ENCODE measurements at regions not wholly inside any gene's neighbourhood (a gene's known extent, or its start where the extent isn't known, plus 50 kb on each side); places are given as distances from the start of the nearest gene placed in this dataset.

DNA sequence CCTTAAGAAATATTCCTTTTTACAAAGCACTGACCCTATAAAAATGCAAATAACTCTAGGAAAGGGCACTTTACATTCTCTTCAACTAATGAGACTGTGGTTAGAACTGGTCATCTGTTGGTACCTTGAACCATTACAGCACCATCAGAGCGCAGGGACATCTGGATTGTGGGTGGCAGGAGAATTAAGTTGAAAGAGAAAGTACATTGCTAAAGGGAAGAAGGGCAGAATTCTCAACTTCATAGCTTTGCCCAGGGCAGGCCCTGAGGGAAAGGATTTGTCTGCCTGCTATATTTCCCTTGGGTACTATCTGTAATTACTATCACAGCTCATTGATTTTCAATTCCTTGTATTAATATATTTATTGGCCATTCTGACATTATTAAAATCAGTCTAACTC, 196.8 kb downstream of the KLF12 start:
- no peak for TF ChIP-seq CTCF (IDR thresholded peaks at IDR 0.05)

DNA sequence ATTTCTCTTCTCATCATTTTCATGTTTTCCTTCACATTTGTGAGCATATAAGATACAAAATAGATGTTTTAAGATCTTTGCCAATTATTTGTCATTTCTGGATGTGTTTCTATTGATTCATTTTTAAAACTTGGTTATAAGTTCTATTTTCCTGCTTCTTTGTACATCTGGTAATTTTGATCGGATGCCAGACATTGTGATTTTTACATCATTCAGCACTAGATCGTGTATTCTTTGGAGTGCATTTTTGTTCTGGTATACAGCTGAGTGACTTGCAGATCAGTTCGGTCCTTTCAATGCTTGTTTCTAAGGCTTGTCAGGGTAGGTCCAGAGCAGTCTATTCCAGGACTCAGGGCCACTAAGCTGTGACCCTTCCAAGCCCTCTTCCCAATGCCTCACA, 198.2 kb downstream of the KLF12 start:
- no peak for TF ChIP-seq CTCF (IDR thresholded peaks at IDR 0.05)

GRCh38 chr13:73934771-73935170, 199.4 kb downstream of the KLF12 start:
- TF ChIP-seq CTCF (IDR thresholded peaks at IDR 0.05) = no peak

- no peak for TF ChIP-seq CTCF (IDR thresholded peaks at IDR 0.05)
Measured at GRCh38 chr13:73934215-73934641, 200.0 kb downstream of the KLF12 start.

- TF ChIP-seq CTCF (IDR thresholded peaks at IDR 0.05) = no peak
Measured at GRCh38 chr13:73933795-73934194, 200.4 kb downstream of the KLF12 start.

DNA sequence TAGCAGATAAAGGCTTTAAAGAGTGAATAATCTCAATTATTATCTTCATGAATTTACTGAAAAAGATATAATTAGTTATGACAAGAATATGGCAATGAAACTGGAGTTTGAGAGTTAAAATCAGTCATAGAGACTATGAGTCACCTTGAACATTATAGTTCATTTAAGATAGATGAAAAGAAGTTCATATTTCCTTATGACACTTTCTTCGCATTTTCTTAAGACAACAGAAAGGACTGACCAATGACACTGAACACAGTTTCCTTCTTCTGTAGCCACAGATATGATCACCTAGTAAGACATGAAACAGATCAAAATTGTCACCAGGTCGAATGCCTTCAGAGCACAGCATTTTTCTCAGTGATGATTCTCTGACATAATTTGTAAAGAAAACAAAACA, 202.1 kb downstream of the KLF12 start:
- TF ChIP-seq CTCF (IDR thresholded peaks at IDR 0.05) = no peak

DNA sequence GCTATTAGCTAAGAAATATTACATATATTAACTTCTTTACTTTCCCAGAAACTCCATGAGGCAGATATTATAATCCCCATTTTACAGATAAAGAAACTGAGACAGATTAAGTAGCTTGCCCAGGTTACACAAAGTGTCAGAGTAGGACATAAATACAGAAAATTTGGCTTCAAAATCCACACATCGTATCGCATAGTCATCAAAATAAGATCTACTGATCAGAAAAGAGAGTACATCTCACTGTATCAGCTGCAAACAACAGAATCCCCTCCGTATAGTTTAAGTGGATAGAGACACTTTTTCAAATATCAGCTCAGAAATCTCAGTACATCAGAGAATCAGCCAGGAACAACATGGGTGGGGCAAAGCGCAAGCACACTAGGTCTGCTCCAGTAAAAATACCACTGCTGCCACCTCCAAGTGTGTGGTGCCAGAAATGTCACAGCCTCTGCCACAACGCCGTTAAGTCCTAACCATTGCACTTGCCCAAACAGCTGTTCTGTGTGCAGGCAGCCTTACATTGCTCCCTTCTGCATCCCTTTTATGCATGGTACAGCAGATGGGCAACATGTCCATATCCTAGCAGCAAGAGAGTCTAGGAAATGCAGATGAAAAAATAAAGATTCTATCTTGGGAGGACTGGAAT, 204.8 kb downstream of the KLF12 start:
- TF ChIP-seq CTCF (IDR thresholded peaks at IDR 0.05) = no peak

- TF ChIP-seq CTCF (IDR thresholded peaks at IDR 0.05) = no peak
Measured at GRCh38 chr13:73924607-73925006, 209.6 kb downstream of the KLF12 start.

All from LNCAP (cell line).